ENCODE measurements at regions not wholly inside any gene's neighbourhood (a gene's known extent, or its start where the extent isn't known, plus 50 kb on each side); places are given as distances from the start of the nearest gene placed in this dataset.

DNA sequence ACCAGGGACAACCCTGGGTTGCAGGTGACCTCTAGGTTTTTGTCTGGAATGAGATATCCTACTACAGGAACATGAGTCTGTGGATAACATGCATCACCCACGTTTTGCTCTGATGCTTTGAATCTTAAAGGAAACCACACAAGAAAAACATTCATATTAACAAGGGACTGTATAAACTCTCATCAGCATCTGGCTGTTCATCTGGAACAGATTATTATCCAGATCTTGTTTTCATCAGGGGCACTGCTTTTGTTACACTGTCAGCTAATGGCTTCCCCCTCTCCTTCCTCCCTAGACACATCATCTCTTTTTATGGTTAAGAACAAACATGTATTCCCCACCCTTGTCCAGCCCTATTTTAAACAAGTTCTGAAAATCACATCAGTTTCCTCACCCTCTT lies 1095.7 kb downstream of the AACS start:
- Mint-ChIP-seq H3K4me3 (ENCODE audit: low read depth, unreplicated experiment) (no peak overlapping the region), H3K27me3 (ENCODE audit: unreplicated experiment) (no peaks in the 10 kb centered on the region), H3K36me3 (ENCODE audit: insufficient read depth, unreplicated experiment) (no peaks in the 10 kb centered on the region), H3K27ac (ENCODE audit: unreplicated experiment) (no peak overlapping the region), H3K9me3 (ENCODE audit: low read depth, unreplicated experiment) (peaks cover 9% of the 10 kb centered on the region), H3K4me1 (ENCODE audit: low read depth, unreplicated experiment) (no peaks in the 10 kb centered on the region)
- DNase-seq = no peak
- BruUV-seq (replicated peaks) = no TSS peak
- TF ChIP-seq, protein P1, sequence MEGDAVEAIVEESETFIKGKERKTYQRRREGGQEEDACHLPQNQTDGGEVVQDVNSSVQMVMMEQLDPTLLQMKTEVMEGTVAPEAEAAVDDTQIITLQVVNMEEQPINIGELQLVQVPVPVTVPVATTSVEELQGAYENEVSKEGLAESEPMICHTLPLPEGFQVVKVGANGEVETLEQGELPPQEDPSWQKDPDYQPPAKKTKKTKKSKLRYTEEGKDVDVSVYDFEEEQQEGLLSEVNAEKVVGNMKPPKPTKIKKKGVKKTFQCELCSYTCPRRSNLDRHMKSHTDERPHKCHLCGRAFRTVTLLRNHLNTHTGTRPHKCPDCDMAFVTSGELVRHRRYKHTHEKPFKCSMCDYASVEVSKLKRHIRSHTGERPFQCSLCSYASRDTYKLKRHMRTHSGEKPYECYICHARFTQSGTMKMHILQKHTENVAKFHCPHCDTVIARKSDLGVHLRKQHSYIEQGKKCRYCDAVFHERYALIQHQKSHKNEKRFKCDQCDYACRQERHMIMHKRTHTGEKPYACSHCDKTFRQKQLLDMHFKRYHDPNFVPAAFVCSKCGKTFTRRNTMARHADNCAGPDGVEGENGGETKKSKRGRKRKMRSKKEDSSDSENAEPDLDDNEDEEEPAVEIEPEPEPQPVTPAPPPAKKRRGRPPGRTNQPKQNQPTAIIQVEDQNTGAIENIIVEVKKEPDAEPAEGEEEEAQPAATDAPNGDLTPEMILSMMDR (IDR thresholded peaks at IDR 0.05; ENCODE audit: unreplicated experiment) = no peak
- intact Hi-C loops (cut with micrococcal nuclease; ENCODE audit: unreplicated experiment) = no loop called here
- CTCF ChIA-PET = no interaction called here

DNA sequence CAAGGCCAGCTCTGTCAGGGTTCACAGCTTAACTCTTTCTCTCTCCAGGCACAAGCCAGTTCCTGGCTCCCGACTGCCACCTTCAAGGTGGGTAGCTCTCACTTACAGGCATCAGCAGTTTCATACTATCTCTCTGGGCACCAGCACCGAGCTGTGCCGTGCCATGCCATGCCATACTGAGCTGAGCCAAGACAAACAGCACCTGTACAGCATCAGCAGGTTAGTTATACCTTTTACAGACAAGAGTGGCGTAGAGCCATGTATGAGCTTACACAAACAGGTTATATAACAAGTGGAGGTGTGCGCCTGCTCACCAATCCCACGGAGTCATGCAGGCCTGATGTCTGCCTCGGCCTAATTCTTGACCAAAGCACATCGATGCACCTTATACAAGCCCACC lies 1098.7 kb downstream of the AACS start:
- Mint-ChIP-seq H3K36me3 (ENCODE audit: insufficient read depth, unreplicated experiment) (no peaks in the 10 kb centered on the region), H3K27ac (ENCODE audit: unreplicated experiment) (no peak overlapping the region), H3K27me3 (ENCODE audit: unreplicated experiment) (no peaks in the 10 kb centered on the region), H3K4me3 (ENCODE audit: low read depth, unreplicated experiment) (no peak overlapping the region), H3K9me3 (ENCODE audit: low read depth, unreplicated experiment) (peaks cover 11% of the 10 kb centered on the region), H3K4me1 (ENCODE audit: low read depth, unreplicated experiment) (no peaks in the 10 kb centered on the region)
- no TSS peak for BruUV-seq (replicated peaks)
- CTCF ChIA-PET = interaction anchor here (0.7 kb wide), 1 partner anchor 158 kb away, joined by 3 read pairs; no protein-coding TSS in a partner anchor
- TF ChIP-seq, protein P1 (IDR thresholded peaks at IDR 0.05; ENCODE audit: unreplicated experiment) = no peak
- DNase-seq = no peak
- intact Hi-C loops (cut with micrococcal nuclease; ENCODE audit: unreplicated experiment) = no loop called here

DNA sequence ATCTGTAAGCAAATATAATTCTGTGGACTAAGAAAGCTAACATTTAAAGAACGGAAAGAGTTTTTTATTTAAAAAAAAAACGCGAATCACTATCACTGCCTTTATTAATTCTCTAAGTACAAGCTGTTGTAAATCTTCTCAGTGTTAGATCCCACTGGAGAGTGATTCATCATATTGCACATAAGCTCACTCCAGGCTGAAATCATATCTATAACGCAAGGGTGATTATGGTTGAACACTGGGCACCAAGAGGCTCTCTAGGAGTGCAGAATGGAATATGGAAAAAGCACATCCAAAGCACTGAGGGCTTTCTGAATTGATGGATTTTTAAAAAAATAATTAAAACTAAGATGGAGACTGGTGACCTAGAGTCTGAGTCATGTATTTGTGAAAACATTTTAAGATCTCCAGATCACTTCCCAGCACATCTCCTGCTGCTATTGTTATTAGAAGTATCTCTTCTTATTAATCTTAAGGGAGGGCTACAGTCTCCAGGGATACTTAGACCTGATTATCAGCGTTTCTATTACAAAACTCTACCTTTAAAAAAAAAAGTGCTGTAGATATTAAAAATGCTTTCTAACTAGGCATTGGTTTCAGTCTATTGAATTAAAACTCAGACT lies 1106.8 kb downstream of the AACS start:
- no peaks in the 10 kb centered on the region for H3K4me1 Mint-ChIP-seq (ENCODE audit: low read depth, unreplicated experiment)

DNA sequence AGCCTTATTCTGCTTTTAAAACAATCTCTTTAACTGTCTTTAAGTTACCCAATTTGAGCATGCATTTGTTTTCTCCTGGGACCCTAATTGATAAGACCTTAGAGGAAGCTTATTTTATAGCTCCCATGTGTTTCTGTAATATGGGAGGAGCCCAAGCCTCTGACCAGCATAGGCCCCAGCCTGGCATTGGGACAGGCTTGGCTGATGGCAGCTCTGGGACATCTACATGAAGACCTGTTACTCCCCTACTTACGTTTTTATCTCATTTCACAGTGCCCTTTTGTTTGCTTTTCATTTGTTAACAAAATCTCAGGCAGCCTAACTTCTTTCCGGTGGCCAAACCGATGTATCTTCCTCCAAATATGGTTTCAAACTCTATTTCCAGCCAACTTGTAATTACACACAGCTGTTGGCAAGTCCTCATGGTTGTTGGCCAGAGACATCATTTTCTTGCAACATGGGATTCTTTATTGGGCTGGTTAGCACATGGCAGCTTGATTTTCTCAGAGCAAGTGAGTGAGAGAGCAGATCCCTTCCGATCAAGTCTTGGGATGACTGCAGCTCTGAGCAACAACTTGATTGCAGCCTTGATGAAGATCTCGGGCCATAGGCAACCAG lies 1117.5 kb downstream of the AACS start:
- CTCF ChIA-PET = no interaction called here
- Mint-ChIP-seq H3K27me3 (ENCODE audit: unreplicated experiment) (no peaks in the 10 kb centered on the region), H3K4me3 (ENCODE audit: low read depth, unreplicated experiment) (no peak overlapping the region), H3K9me3 (ENCODE audit: low read depth, unreplicated experiment) (peaks cover 13% of the 10 kb centered on the region), H3K4me1 (ENCODE audit: low read depth, unreplicated experiment) (no peaks in the 10 kb centered on the region), H3K36me3 (ENCODE audit: insufficient read depth, unreplicated experiment) (no peaks in the 10 kb centered on the region), H3K27ac (ENCODE audit: unreplicated experiment) (no peak overlapping the region)
- no TSS peak for BruUV-seq (replicated peaks)
- intact Hi-C loops (cut with micrococcal nuclease; ENCODE audit: unreplicated experiment) = no loop called here
- TF ChIP-seq, protein P1 (IDR thresholded peaks at IDR 0.05; ENCODE audit: unreplicated experiment) = no peak
- DNase-seq = no peak

More for the DNA sequence above, 1106.8 kb downstream of the AACS start:
- intact Hi-C loops (cut with micrococcal nuclease; ENCODE audit: unreplicated experiment) = no loop called here
- no peak overlapping the region for H3K27ac Mint-ChIP-seq (ENCODE audit: unreplicated experiment)
- DNase-seq = no peak
- H3K4me3 Mint-ChIP-seq (ENCODE audit: low read depth, unreplicated experiment) = no peak overlapping the region
- peaks cover 7% of the 10 kb centered on the region for H3K9me3 Mint-ChIP-seq (ENCODE audit: low read depth, unreplicated experiment)
- H3K27me3 Mint-ChIP-seq (ENCODE audit: unreplicated experiment) = no peaks in the 10 kb centered on the region
- CTCF ChIA-PET = interaction anchor here (0.5 kb wide), 1 partner anchor 12 kb away, joined by 3 read pairs; no protein-coding TSS in a partner anchor
- TF ChIP-seq, protein P1 (IDR thresholded peaks at IDR 0.05; ENCODE audit: unreplicated experiment) = no peak
- no TSS peak for BruUV-seq (replicated peaks)
- H3K36me3 Mint-ChIP-seq (ENCODE audit: insufficient read depth, unreplicated experiment) = no peaks in the 10 kb centered on the region
